Loucy (cell line): ENCODE measurements at regions not wholly inside any gene's neighbourhood (a gene's known extent, or its start where the extent isn't known, plus 50 kb on each side); places are given as distances from the start of the nearest gene placed in this dataset.

Experiments used
- H2AFZ ChIP-seq: fragments of 200-600 bp; sonication (generic); 2 replicates; pipeline ENCODE4 v1.6.0; 2016; ENCODE audit warnings: antibody characterized with exemption, mild to moderate bottlenecking, low read length, moderate library complexity
- H3F3A ChIP-seq: fragments of 200-600 bp; 2 replicates; pipeline ENCODE4 v1.6.0; 2016; ENCODE audit warnings: antibody characterized with exemption, low read depth, mild to moderate bottlenecking
- H3K27me3 ChIP-seq: fragments of 200-600 bp; sonication (generic); 2 replicates; pipeline ENCODE4 v1.6.1; 2014; ENCODE audit warnings: low read length, mild to moderate bottlenecking; ENCODE audit not compliant: insufficient read depth, poor library complexity, severe bottlenecking
- H3K36me3 ChIP-seq: fragments of 200-600 bp; sonication (generic); 2 replicates; pipeline ENCODE4 v1.6.1; 2016; ENCODE audit warnings: low read length; ENCODE audit not compliant: insufficient read depth
- H3K4me1 ChIP-seq: fragments of 200-600 bp; sonication (generic); 2 replicates; pipeline ENCODE4 v1.5.1; 2014; ENCODE audit warnings: low read length, mild to moderate bottlenecking; ENCODE audit not compliant: insufficient read depth, poor library complexity, severe bottlenecking
- H3K4me2 ChIP-seq: fragments of 200-600 bp; sonication (generic); 2 replicates; pipeline ENCODE4 v1.6.0; 2014; ENCODE audit warnings: antibody characterized with exemption, low read length, low read depth, mild to moderate bottlenecking; ENCODE audit not compliant: poor library complexity, severe bottlenecking
- H3K4me3 ChIP-seq: fragments of 200-600 bp; sonication (generic); 2 replicates; pipeline ENCODE4 v1.5.1; 2014; ENCODE audit warnings: low read length, mild to moderate bottlenecking, mixed read lengths; ENCODE audit not compliant: poor library complexity, severe bottlenecking
- H3K79me2 ChIP-seq: fragments of 200-600 bp; sonication (generic); 2 replicates; pipeline ENCODE4 v1.6.1; 2014; ENCODE audit warnings: low read length; ENCODE audit not compliant: insufficient read depth
- H3K9ac ChIP-seq: fragments of 200-600 bp; sonication (generic); 2 replicates; pipeline ENCODE4 v1.6.0; 2014; ENCODE audit warnings: mild to moderate bottlenecking, low read depth, low read length, moderate library complexity; ENCODE audit not compliant: poor library complexity, severe bottlenecking
- H3K9me2 ChIP-seq: fragments of 200-600 bp; sonication (generic); replicated peaks from 2 replicates; pipeline ENCODE4 v1.6.1; 2016; ENCODE audit warnings: low read depth, low read length, mixed read lengths
- H3K9me3 ChIP-seq: fragments of 200-600 bp; sonication (generic); 2 replicates; pipeline ENCODE4 v1.6.1; 2014; ENCODE audit warnings: mild to moderate bottlenecking, antibody characterized with exemption, low read length, low read depth; ENCODE audit not compliant: insufficient read depth
- H4K20me1 ChIP-seq: fragments of 200-600 bp; sonication (generic); 2 replicates; pipeline ENCODE4 v1.6.0; 2014; ENCODE audit warnings: antibody characterized with exemption, low read length, mild to moderate bottlenecking; ENCODE audit not compliant: insufficient read depth, poor library complexity, severe bottlenecking
- EZH2phosphoT487 ChIP-seq: fragments of 200-600 bp; IDR thresholded peaks from 2 replicates; pipeline ENCODE4 v1.6.1; 2018; ENCODE audit warnings: antibody characterized with exemption, mild to moderate bottlenecking, moderate library complexity, borderline replicate concordance
- TF ChIP-seq, protein P1 (sequence below): fragments of 200-600 bp; sonication (generic); conservative IDR thresholded peaks from 2 replicates; pipeline ENCODE4 v1.5.1; 2014; ENCODE audit warnings: mild to moderate bottlenecking, antibody characterized with exemption, low read length

DNA sequence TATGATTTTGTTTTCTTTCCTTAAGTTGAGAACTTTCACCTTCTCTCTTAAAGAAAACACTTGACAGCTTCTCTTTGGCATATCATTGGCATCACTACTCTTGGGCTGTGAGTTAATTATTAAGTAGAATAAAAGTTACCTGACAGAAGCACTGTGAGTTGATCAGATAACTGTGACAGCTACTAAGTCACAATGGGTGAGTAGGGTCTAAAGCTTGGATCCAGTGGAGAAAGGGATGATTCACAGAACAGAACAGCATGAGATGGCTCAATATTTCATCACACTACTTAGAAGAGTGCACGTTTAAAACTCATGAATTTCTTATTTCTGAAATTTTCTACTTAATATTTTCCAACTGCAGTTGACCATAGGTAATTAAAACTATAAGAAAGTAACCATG is 268.5 kb upstream of the NMUR2 start:
- Histone ChIP-seq H3F3A (no peaks in the 10 kb centered on the region), H3K79me2 (no peaks in the 10 kb centered on the region), H3K4me2 (no peak overlapping the region), H3K4me1 (no peaks in the 10 kb centered on the region), H3K9ac (no peak overlapping the region), H2AFZ (no peak overlapping the region), H3K4me3 (no peak overlapping the region), H3K36me3 (no peaks in the 10 kb centered on the region), H3K9me3 (no peaks in the 10 kb centered on the region), H3K9me2 (no peaks in the 10 kb centered on the region), H3K27me3 (no peaks in the 10 kb centered on the region), H4K20me1 (no peaks in the 10 kb centered on the region)
- TF ChIP-seq, protein P1, sequence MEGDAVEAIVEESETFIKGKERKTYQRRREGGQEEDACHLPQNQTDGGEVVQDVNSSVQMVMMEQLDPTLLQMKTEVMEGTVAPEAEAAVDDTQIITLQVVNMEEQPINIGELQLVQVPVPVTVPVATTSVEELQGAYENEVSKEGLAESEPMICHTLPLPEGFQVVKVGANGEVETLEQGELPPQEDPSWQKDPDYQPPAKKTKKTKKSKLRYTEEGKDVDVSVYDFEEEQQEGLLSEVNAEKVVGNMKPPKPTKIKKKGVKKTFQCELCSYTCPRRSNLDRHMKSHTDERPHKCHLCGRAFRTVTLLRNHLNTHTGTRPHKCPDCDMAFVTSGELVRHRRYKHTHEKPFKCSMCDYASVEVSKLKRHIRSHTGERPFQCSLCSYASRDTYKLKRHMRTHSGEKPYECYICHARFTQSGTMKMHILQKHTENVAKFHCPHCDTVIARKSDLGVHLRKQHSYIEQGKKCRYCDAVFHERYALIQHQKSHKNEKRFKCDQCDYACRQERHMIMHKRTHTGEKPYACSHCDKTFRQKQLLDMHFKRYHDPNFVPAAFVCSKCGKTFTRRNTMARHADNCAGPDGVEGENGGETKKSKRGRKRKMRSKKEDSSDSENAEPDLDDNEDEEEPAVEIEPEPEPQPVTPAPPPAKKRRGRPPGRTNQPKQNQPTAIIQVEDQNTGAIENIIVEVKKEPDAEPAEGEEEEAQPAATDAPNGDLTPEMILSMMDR, result no peak
- TF ChIP-seq EZH2phosphoT487, result no peak

DNA sequence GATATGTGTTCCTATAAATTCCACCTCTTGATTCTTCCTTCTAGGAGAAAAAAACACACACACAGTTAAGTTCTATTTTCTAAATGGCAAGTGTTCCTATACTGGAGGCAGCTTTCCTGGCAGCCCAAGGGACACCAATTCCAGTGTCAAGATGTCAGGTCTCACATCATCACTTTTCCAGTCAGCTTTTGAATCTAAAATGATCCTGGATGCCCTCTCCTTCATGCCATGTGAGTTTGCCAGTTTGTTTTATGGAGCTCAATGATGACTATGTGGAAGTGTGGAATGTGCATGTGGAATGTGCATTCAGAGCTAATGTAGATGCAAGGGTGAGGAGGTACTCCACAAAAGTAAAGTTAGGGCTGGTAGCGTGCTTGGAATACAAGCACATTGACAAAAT is 269.3 kb upstream of the NMUR2 start:
- Histone ChIP-seq H3K27me3 (no peaks in the 10 kb centered on the region), H3K9me3 (no peaks in the 10 kb centered on the region), H3K4me3 (no peak overlapping the region), H3F3A (no peaks in the 10 kb centered on the region), H3K9ac (no peak overlapping the region), H4K20me1 (no peaks in the 10 kb centered on the region), H3K79me2 (no peaks in the 10 kb centered on the region), H3K9me2 (no peaks in the 10 kb centered on the region), H3K36me3 (no peaks in the 10 kb centered on the region), H3K4me2 (no peak overlapping the region), H3K4me1 (no peaks in the 10 kb centered on the region), H2AFZ (no peak overlapping the region)
- TF ChIP-seq EZH2phosphoT487, result no peak

DNA sequence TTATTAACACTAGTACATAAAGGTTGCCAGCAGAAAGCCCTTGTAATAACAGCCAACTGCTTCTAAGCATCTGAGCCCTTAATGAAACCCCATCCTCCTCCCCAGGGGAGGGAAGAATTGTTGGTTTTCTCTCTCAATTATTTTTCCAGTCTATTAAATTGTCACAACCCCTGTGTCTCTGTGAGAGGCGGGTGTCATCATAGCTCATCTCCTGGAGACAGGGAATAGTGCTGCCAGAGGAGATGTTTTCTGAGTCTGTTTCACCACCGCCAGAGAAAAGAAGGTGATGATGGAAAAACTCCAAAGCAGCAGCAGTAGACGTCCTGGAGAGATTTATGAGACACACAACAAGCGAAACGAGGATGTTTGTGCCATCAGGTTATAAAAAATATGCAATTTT is 271.1 kb upstream of the NMUR2 start:
- H3K79me2 ChIP-seq, result no peaks in the 10 kb centered on the region
- no peak overlapping the region for H3K4me2 ChIP-seq
- no peaks in the 10 kb centered on the region for H4K20me1 ChIP-seq
- H3K9me3 ChIP-seq, result no peaks in the 10 kb centered on the region
- H2AFZ ChIP-seq, result no peak overlapping the region
- H3K4me3 ChIP-seq, result no peak overlapping the region
- H3K9ac ChIP-seq, result no peak overlapping the region
- no peaks in the 10 kb centered on the region for H3K4me1 ChIP-seq
- H3K9me2 ChIP-seq, result no peaks in the 10 kb centered on the region
- H3K27me3 ChIP-seq, result no peaks in the 10 kb centered on the region
- H3K36me3 ChIP-seq, result no peaks in the 10 kb centered on the region
- TF ChIP-seq, protein P1, result no peak
- TF ChIP-seq EZH2phosphoT487, result no peak
- no peaks in the 10 kb centered on the region for H3F3A ChIP-seq

DNA sequence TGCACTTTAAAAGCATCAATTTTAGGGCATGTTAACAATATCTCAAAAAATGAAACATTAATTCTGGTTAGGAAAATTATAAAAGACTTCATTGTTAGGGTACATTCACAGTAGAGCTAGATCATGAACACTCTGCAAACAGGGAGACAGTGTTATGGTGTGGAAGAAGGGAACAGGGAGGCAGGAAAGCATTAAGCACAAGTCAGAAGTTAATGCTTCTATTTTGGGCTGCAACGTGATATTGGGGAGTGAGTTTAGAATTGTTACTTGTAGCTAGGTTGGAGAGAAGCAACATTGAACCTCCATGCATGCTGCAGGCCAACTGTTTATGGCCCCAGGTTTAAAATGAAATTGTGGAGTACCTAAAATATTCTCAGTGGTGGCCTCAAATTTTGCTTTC is 278.1 kb upstream of the NMUR2 start:
- no peak overlapping the region for H2AFZ ChIP-seq
- H3K9ac ChIP-seq, result no peak overlapping the region
- H3K9me3 ChIP-seq, result no peaks in the 10 kb centered on the region
- H3K27me3 ChIP-seq, result no peaks in the 10 kb centered on the region
- no peaks in the 10 kb centered on the region for H3F3A ChIP-seq
- no peaks in the 10 kb centered on the region for H3K36me3 ChIP-seq
- no peaks in the 10 kb centered on the region for H3K9me2 ChIP-seq
- H3K4me1 ChIP-seq, result no peaks in the 10 kb centered on the region
- TF ChIP-seq, protein P1, result no peak
- TF ChIP-seq EZH2phosphoT487, result no peak
- no peaks in the 10 kb centered on the region for H3K79me2 ChIP-seq
- H3K4me3 ChIP-seq, result no peak overlapping the region
- H3K4me2 ChIP-seq, result no peak overlapping the region
- no peaks in the 10 kb centered on the region for H4K20me1 ChIP-seq
